PC-9 (cell line): ENCODE measurements at regions not wholly inside any gene's neighbourhood (a gene's known extent, or its start where the extent isn't known, plus 50 kb on each side); places are given as distances from the start of the nearest gene placed in this dataset.

Experiments
- BruUV-seq: library from RNA; stranded (reverse); fragments of 400-500 nt; replicated peaks from 2 replicates; lab custom pipeline; 2021; lab: Mats Ljungman, UMichigan
- CTCF ChIA-PET: fragments of 300-600 bp; sonication (Branson Sonifier 250); formaldehyde crosslinking; loops from one replicate; lab custom pipeline; 2022; ENCODE audit warnings: antibody characterized with exemption; lab: Charles Lee
- POLR2A ChIA-PET: fragments of 300-600 bp; sonication (Branson Sonifier 250); formaldehyde crosslinking; loops from one replicate; lab custom pipeline; 2022; ENCODE audit warnings: antibody characterized with exemption; ENCODE audit not compliant: unreplicated experiment; lab: Charles Lee
- DNase-seq, 2 experiments: peaks; one replicate each; pipeline versions ENCODE4 v3.0.0 to v3.0.0-alpha.2; 2015 to 2022; ENCODE audit warnings: mixed read lengths in 1 of 2
- H2AFZ ChIP-seq: fragments of 200-600 bp; sonication (generic); 2 replicates; pipeline ENCODE4 v1.8.1; 2017; ENCODE audit warnings: antibody characterized with exemption
- H3F3A ChIP-seq: fragments of 200-600 bp; sonication (generic); 2 replicates; pipeline ENCODE4 v1.8.1; 2017; ENCODE audit warnings: antibody characterized with exemption, mild to moderate bottlenecking, low read depth; ENCODE audit not compliant: insufficient read depth
- H3K27ac ChIP-seq: fragments of 200-600 bp; sonication (generic); 2 replicates; pipeline ENCODE4 v1.6.1; 2016; ENCODE audit warnings: mixed run types
- H3K27me3 ChIP-seq: fragments of 200-600 bp; sonication (generic); 2 replicates; pipeline ENCODE4 v1.6.1; 2016; ENCODE audit warnings: low read depth, mixed run types; ENCODE audit not compliant: insufficient read depth
- H3K36me3 ChIP-seq: fragments of 200-600 bp; sonication (generic); 2 replicates; pipeline ENCODE4 v1.6.1; 2016; ENCODE audit warnings: low read depth, mixed run types
- H3K4me1 ChIP-seq: fragments of 200-600 bp; sonication (generic); replicated peaks from 2 replicates; pipeline ENCODE4 v1.6.1; 2016; ENCODE audit warnings: mixed run types; ENCODE audit not compliant: insufficient read depth
- H3K4me2 ChIP-seq: fragments of 200-600 bp; sonication (generic); 2 replicates; pipeline ENCODE4 v1.6.1; 2017; ENCODE audit warnings: mixed run types
- H3K4me3 ChIP-seq: fragments of 200-600 bp; sonication (generic); 2 replicates; pipeline ENCODE4 v1.6.1; 2016; ENCODE audit warnings: mixed run types
- H3K79me2 ChIP-seq: fragments of 200-600 bp; sonication (generic); 2 replicates; pipeline ENCODE4 v1.6.1; 2017; ENCODE audit warnings: low read depth, mixed run types
- H3K9me2 ChIP-seq: fragments of 200-600 bp; sonication (generic); 2 replicates; pipeline ENCODE4 v1.8.1; 2017; ENCODE audit warnings: mild to moderate bottlenecking; ENCODE audit not compliant: insufficient read depth
- H3K9me3 ChIP-seq: fragments of 200-600 bp; sonication (generic); 2 replicates; pipeline ENCODE4 v1.8.1; 2016; ENCODE audit warnings: low read depth; ENCODE audit not compliant: insufficient read depth
- H4K20me1 ChIP-seq: fragments of 200-600 bp; sonication (generic); 2 replicates; pipeline ENCODE4 v1.8.1; 2017; ENCODE audit not compliant: insufficient read depth
- CTCF ChIP-seq: fragments of 200-600 bp; sonication (generic); conservative IDR thresholded peaks from 2 replicates; pipeline ENCODE4 v1.6.1; 2017; ENCODE audit warnings: mixed run types, antibody characterized with exemption, mild to moderate bottlenecking, moderate library complexity
- EZH2 ChIP-seq: fragments of 200-600 bp; sonication (generic); IDR thresholded peaks from 2 replicates; pipeline ENCODE4 v1.8.0; 2017; ENCODE audit warnings: antibody characterized with exemption, low read depth
- intact Hi-C: fragments of 100-400 bp; cut with micrococcal nuclease; formaldehyde crosslinking; loops from one replicate; pipeline ENCODE4 v1.10.0; 2022; ENCODE audit not compliant: unreplicated experiment

- Histone ChIP-seq H3K4me1 (no peaks in the 10 kb centered on the region), H3K27me3 (no peaks in the 10 kb centered on the region), H3F3A (no peaks in the 10 kb centered on the region), H3K79me2 (no peaks in the 10 kb centered on the region), H3K27ac (no peak overlapping the region), H3K4me3 (no peak overlapping the region), H3K4me2 (no peak overlapping the region), H3K9me3 (no peaks in the 10 kb centered on the region), H3K9me2 (no peaks in the 10 kb centered on the region), H4K20me1 (no peaks in the 10 kb centered on the region), H3K36me3 (no peaks in the 10 kb centered on the region), H2AFZ (no peak overlapping the region)
- TF ChIP-seq EZH2 (no peak), CTCF (no peak)
- BruUV-seq, result no TSS peak
- no peak for DNase-seq
- POLR2A ChIA-PET, result no interaction called here
- CTCF ChIA-PET, result no interaction called here
- intact Hi-C loops, result no loop called here
These were observed 73.2 kb downstream of the ZIC4 start for GRCh38 chr3:147333098-147333497.

GRCh38 chr3:147328711-147329110, 77.6 kb downstream of the ZIC4 start:
- intact Hi-C loops, result no loop called here
- CTCF ChIA-PET, result no interaction called here
- Histone ChIP-seq H3F3A (no peaks in the 10 kb centered on the region), H3K27me3 (no peaks in the 10 kb centered on the region), H2AFZ (no peak overlapping the region), H3K4me2 (no peak overlapping the region), H4K20me1 (no peaks in the 10 kb centered on the region), H3K27ac (no peak overlapping the region), H3K9me3 (no peaks in the 10 kb centered on the region), H3K79me2 (no peaks in the 10 kb centered on the region), H3K4me1 (no peaks in the 10 kb centered on the region), H3K36me3 (no peaks in the 10 kb centered on the region), H3K9me2 (no peaks in the 10 kb centered on the region), H3K4me3 (no peak overlapping the region)
- TF ChIP-seq CTCF (no peak), EZH2 (no peak)
- no TSS peak for BruUV-seq
- POLR2A ChIA-PET, result no interaction called here
- DNase-seq, result no peak

- H3K9me3 ChIP-seq, result no peaks in the 10 kb centered on the region
- H3K4me1 ChIP-seq, result no peaks in the 10 kb centered on the region
- H3F3A ChIP-seq, result no peaks in the 10 kb centered on the region
- intact Hi-C loops, result no loop called here
- ChIA-PET CTCF (no interaction called here), POLR2A (no interaction called here)
- no peaks in the 10 kb centered on the region for H4K20me1 ChIP-seq
- H3K27ac ChIP-seq, result no peak overlapping the region
- no peak overlapping the region for H2AFZ ChIP-seq
- TF ChIP-seq CTCF (no peak), EZH2 (no peak)
- H3K4me2 ChIP-seq, result no peak overlapping the region
- H3K27me3 ChIP-seq, result no peaks in the 10 kb centered on the region
- H3K36me3 ChIP-seq, result no peaks in the 10 kb centered on the region
- H3K4me3 ChIP-seq, result no peak overlapping the region
- H3K9me2 ChIP-seq, result no peaks in the 10 kb centered on the region
- DNase-seq, result no peak
- no peaks in the 10 kb centered on the region for H3K79me2 ChIP-seq
- BruUV-seq, result no TSS peak
These were observed 82.0 kb downstream of the ZIC4 start for GRCh38 chr3:147324356-147324755.
